Neural crest cell (in vitro differentiated cells): ENCODE measurements at regions not wholly inside any gene's neighbourhood (a gene's known extent, or its start where the extent isn't known, plus 50 kb on each side); places are given as distances from the start of the nearest gene placed in this dataset.

Source experiments
- DNase-seq: peaks from one replicate; pipeline ENCODE4 v3.0.0; 2021; ENCODE audit warnings: low read depth, mixed read lengths, low spot score
- H3K27ac Mint-ChIP-seq: one replicate; pipeline ENCODE4 v1.8.0; 2021; ENCODE audit warnings: mild to moderate bottlenecking, mixed read lengths; ENCODE audit not compliant: unreplicated experiment
- H3K27me3 Mint-ChIP-seq: 2 replicates; pipeline ENCODE4 v1.8.0; 2021; ENCODE audit warnings: low read depth, mild to moderate bottlenecking, mixed read lengths
- H3K36me3 Mint-ChIP-seq: 2 replicates; pipeline ENCODE4 v1.8.0; 2021; ENCODE audit warnings: low read depth, mild to moderate bottlenecking, mixed read lengths
- H3K4me1 Mint-ChIP-seq: 2 replicates; pipeline ENCODE4 v1.8.0; 2021; ENCODE audit warnings: mixed read lengths
- H3K4me3 Mint-ChIP-seq: one replicate; pipeline ENCODE4 v1.8.0; 2021; ENCODE audit warnings: mild to moderate bottlenecking, mixed read lengths
- H3K9me3 Mint-ChIP-seq: 2 replicates; pipeline ENCODE4 v1.8.0; 2021; ENCODE audit warnings: mixed read lengths
- CTCF ChIP-seq: fragments of 200-600 bp; sonication (generic); conservative IDR thresholded peaks from 2 replicates; pipeline ENCODE4 v1.5.0; 2021; ENCODE audit warnings: antibody characterized with exemption, mild to moderate bottlenecking

DNA sequence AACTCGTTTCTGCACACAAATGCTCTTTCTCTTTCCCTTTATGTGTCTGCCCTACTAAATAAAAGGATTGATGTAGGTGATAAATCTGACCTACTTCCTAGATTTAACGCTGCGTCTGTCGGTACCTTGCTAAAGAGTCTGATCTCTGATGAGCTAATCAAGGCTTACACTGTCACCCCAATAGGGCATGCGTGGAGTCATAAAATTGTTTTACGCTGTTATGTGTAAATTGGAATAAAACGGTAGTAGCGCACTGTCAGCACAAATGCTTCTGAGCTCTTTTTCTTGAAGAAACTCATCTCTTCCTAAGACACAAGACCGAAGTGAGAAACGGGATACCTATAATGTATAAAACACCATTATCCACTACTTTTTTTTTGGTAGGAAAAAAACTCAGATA is 2106.3 kb upstream of the WWC1 start:
- Mint-ChIP-seq H3K4me3 (no peak overlapping the region), H3K27me3 (no peaks in the 10 kb centered on the region), H3K9me3 (no peaks in the 10 kb centered on the region), H3K36me3 (no peaks in the 10 kb centered on the region), H3K4me1 (no peaks in the 10 kb centered on the region), H3K27ac (no peak overlapping the region)
- TF ChIP-seq CTCF, result no peak
- DNase-seq, result no peak

- no peaks in the 10 kb centered on the region for H3K36me3 Mint-ChIP-seq
- no peak for DNase-seq
- no peak overlapping the region for H3K4me3 Mint-ChIP-seq
- no peaks in the 10 kb centered on the region for H3K4me1 Mint-ChIP-seq
- no peaks in the 10 kb centered on the region for H3K27me3 Mint-ChIP-seq
- no peak for TF ChIP-seq CTCF
- H3K27ac Mint-ChIP-seq, result no peak overlapping the region
- H3K9me3 Mint-ChIP-seq, result no peaks in the 10 kb centered on the region
Observed at GRCh38 chr5:166188501-166189325, 2102.7 kb upstream of the WWC1 start.

DNA sequence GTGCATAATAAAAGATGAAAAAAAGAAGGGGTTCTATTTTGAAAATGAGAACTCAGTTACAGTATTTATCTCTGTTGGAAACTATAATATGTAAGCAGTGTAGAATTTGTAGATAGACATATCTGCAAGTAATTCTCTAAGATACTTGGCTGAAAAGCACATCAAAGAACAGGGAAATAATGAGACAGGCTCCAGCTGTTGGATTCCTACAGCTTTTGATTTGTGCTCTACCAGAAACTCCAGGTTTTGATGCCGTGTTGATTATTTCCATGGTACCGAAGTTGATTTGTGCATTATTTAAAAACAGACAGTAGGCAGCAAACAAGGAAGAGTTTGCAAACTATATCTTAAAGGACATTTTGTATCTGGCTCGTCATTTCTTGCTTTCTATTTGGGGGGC is 2098.7 kb upstream of the WWC1 start:
- no peak for DNase-seq
- H3K36me3 Mint-ChIP-seq, result no peaks in the 10 kb centered on the region
- H3K9me3 Mint-ChIP-seq, result no peaks in the 10 kb centered on the region
- H3K27ac Mint-ChIP-seq, result no peak overlapping the region
- no peaks in the 10 kb centered on the region for H3K27me3 Mint-ChIP-seq
- no peak for TF ChIP-seq CTCF
- no peaks in the 10 kb centered on the region for H3K4me1 Mint-ChIP-seq
- no peak overlapping the region for H3K4me3 Mint-ChIP-seq

DNA sequence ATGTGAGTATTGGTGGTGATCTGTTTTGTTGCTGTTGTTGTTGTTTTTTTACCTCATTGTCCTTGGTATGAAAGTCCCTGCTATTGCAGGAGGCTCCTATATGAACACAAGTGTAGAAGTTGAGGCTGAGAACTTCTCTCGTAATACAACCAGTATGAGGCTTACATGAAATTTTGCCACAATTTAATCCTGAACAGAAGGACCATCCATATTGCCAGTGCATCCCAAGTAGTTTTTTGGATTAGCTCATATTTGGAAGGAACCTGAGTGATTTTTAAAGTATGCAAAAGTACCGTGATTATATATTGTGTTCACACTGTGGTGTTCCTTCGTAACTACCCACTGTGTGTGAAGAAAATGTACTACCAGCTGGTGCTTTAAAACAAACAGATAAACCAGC is 2095.5 kb upstream of the WWC1 start:
- no peak overlapping the region for H3K4me3 Mint-ChIP-seq
- no peaks in the 10 kb centered on the region for H3K27me3 Mint-ChIP-seq
- H3K4me1 Mint-ChIP-seq, result no peaks in the 10 kb centered on the region
- no peaks in the 10 kb centered on the region for H3K36me3 Mint-ChIP-seq
- no peaks in the 10 kb centered on the region for H3K9me3 Mint-ChIP-seq
- no peak for TF ChIP-seq CTCF
- DNase-seq, result no peak
- no peak overlapping the region for H3K27ac Mint-ChIP-seq

DNA sequence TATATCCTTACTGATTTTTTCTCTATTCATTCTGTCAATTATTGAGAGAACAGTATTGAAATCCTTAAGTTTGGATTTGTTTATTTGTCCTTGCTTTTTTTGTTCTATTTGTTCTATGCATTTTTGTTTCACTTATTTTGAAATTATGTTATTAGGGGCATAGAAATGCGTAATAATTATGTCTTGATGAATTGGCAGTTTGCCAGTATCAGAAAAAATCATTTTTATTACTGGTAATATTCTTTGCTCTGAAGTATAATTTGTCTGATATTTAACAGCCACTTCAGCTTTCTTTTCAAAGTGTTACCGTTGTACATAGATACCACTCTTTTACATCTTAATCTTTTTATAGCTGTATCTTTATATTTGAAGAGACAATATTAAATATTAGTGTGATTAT is 2090.9 kb upstream of the WWC1 start:
- peaks cover 2% of the 10 kb centered on the region for H3K9me3 Mint-ChIP-seq
- no peak for TF ChIP-seq CTCF
- H3K4me1 Mint-ChIP-seq, result no peaks in the 10 kb centered on the region
- no peak overlapping the region for H3K4me3 Mint-ChIP-seq
- H3K36me3 Mint-ChIP-seq, result no peaks in the 10 kb centered on the region
- DNase-seq, result no peak
- H3K27me3 Mint-ChIP-seq, result no peaks in the 10 kb centered on the region
- no peak overlapping the region for H3K27ac Mint-ChIP-seq
